ENCODE measurements at regions not wholly inside any gene's neighbourhood (a gene's known extent, or its start where the extent isn't known, plus 50 kb on each side); places are given as distances from the start of the nearest gene placed in this dataset.

GRCh38 chr1:201711811-201712210 lies 117.1 kb upstream of the IPO9 start:
- Histone ChIP-seq H3K4me3 (ENCODE audit: low read depth in 1 of 2, low read length in 2 of 2) (no peak overlapping the region), H3K27me3 (ENCODE audit: low read depth, low read length) (no peaks in the 10 kb centered on the region), H3K9me3 (ENCODE audit: control insufficient read depth in 1 of 2, low read length in 2 of 2) (no peaks in the 10 kb centered on the region), H3K36me3 (ENCODE audit: control insufficient read depth in 1 of 2, insufficient read depth in 2 of 2, low read length in 2 of 2) (peaks cover 0 to 9% of the 10 kb centered on the region in 2 donors), H3K4me1 (ENCODE audit: control insufficient read depth in 1 of 2, insufficient read depth in 2 of 2, low read length in 2 of 2) (peaks cover 30 to 74% of the 10 kb centered on the region in 2 donors), H3K27ac (ENCODE audit: low read length) (no peak overlapping the region)

DNA sequence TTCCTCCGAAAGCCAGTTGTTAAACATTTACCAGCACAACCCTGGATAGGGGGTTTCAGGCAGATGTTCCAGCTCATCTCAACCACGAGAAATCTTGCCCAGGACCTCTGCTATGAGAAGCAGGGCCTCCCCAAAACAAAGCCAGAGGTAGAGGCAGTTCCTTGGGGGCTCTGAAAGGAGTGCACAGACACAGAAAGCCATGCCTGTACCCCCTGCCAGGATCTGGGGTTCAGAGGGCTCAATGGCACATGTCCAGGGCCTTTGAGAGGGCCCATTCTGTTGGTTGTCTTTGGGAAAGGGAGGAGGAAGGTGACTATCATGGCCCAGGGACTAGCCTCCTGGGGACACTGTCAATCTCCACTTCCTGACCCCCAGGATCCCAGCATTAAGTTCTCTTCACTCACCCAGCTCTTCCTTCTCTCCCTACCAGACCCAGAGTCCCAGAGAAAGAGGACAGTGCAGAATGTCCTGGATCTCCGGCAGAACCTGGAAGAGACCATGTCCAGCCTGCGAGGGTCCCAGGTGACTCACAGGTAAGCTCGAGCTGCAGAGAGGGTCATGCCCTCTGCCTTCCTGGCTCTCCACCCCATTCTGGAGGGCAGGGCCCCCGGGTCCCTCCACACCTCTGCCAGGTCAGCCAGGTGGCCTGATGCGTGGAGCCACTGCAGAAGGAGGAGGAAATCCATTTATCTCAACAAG lies 116.4 kb upstream of the IPO9 start:
- no peaks in the 10 kb centered on the region for H3K9me3 ChIP-seq (ENCODE audit: control insufficient read depth in 1 of 2, low read length in 2 of 2)
- H3K4me1 ChIP-seq (ENCODE audit: control insufficient read depth in 1 of 2, insufficient read depth in 2 of 2, low read length in 2 of 2): peaks cover 29 to 76% of the 10 kb centered on the region in 2 donors
- H3K36me3 ChIP-seq (ENCODE audit: control insufficient read depth in 1 of 2, insufficient read depth in 2 of 2, low read length in 2 of 2): peaks cover 0 to 9% of the 10 kb centered on the region in 2 donors
- peak overlapping the region; percentile 93 for H3K27ac ChIP-seq (ENCODE audit: low read length)
- no peaks in the 10 kb centered on the region for H3K27me3 ChIP-seq (ENCODE audit: low read depth, low read length)
- H3K4me3 ChIP-seq (ENCODE audit: low read depth in 1 of 2, low read length in 2 of 2): no peak overlapping the region

GRCh38 chr1:201713086-201713810 lies 115.7 kb upstream of the IPO9 start:
- Histone ChIP-seq H3K36me3 (ENCODE audit: control insufficient read depth in 1 of 2, insufficient read depth in 2 of 2, low read length in 2 of 2) (peaks cover 0 to 9% of the 10 kb centered on the region in 2 donors), H3K4me3 (ENCODE audit: low read depth in 1 of 2, low read length in 2 of 2) (no peak overlapping the region), H3K9me3 (ENCODE audit: control insufficient read depth in 1 of 2, low read length in 2 of 2) (no peaks in the 10 kb centered on the region), H3K4me1 (ENCODE audit: control insufficient read depth in 1 of 2, insufficient read depth in 2 of 2, low read length in 2 of 2) (peaks cover 27 to 71% of the 10 kb centered on the region in 2 donors), H3K27me3 (ENCODE audit: low read depth, low read length) (no peaks in the 10 kb centered on the region), H3K27ac (ENCODE audit: low read length) (peak overlapping the region; percentile 93)

DNA sequence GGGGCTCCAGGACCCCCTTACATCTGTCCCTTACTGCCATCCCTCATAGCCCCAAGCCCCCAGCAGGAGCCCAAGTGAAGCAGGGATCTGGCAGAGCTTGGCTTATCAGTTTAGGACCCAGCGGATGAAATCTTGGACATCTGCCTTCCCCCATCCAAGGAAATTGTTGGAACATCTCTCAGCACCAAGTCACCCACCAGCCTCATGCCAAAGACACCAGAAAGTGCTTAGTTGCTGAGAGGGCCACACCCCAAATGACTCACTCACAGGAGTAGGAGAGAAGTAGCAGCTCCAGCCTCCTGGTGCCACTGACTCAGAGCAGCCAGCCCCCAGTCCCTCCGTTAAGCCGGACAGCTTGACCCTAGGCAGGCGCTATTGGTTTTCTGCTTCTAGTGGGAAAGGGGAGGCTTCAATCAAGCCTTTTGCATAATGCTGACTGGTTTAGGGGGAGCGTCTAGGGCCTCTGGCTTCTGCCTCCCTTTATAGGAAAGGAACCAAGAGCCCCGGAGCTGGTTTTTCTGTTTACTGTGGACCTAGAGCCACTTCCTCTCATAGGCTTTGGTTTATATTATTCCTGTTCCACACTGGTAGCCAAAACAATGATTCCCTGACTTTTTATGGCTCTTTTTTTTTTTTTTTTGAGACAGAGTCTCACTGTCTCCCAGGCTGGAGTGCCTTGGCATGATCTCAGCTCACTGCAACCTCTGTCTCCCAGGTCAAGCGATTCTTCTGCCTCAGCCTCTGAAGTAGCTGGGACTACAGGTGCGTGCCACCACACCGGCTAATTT lies 114.2 kb upstream of the IPO9 start:
- Histone ChIP-seq H3K36me3 (ENCODE audit: control insufficient read depth in 1 of 2, insufficient read depth in 2 of 2, low read length in 2 of 2) (peaks cover 0 to 16% of the 10 kb centered on the region in 2 donors), H3K4me1 (ENCODE audit: control insufficient read depth in 1 of 2, insufficient read depth in 2 of 2, low read length in 2 of 2) (peaks cover 27 to 77% of the 10 kb centered on the region in 2 donors), H3K4me3 (ENCODE audit: low read depth in 1 of 2, low read length in 2 of 2) (peak overlapping the region in 1 of 2 donors; percentile 29), H3K27me3 (ENCODE audit: low read depth, low read length) (no peaks in the 10 kb centered on the region), H3K9me3 (ENCODE audit: control insufficient read depth in 1 of 2, low read length in 2 of 2) (no peaks in the 10 kb centered on the region), H3K27ac (ENCODE audit: low read length) (peak overlapping the region; percentile 93)

DNA sequence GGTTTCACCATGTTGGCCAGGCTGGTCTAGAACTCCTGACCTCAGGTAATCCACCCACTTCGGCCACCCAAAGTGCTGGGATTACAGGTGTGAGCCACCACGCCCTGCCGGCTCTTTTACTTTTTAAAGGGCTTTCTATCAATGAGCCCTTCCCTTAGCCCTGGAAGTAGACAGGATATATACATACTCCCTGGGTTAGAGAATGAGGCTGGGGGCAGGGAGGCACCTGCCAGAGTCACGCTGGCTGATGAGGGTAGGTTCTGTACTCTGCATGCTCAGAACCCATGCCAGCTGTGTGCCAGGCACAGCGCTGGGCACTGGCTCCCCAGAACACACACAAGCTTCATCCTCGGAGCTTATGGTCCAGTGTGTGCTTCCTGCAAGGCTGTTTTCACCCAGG lies 113.6 kb upstream of the IPO9 start:
- H3K4me1 ChIP-seq (ENCODE audit: control insufficient read depth in 1 of 2, insufficient read depth in 2 of 2, low read length in 2 of 2): peaks cover 28 to 80% of the 10 kb centered on the region in 2 donors

GRCh38 chr1:201715801-201716741 lies 112.9 kb upstream of the IPO9 start:
- peaks cover 33 to 80% of the 10 kb centered on the region in 2 donors for H3K4me1 ChIP-seq (ENCODE audit: control insufficient read depth in 1 of 2, insufficient read depth in 2 of 2, low read length in 2 of 2)
- no peaks in the 10 kb centered on the region for H3K9me3 ChIP-seq (ENCODE audit: control insufficient read depth in 1 of 2, low read length in 2 of 2)
- H3K36me3 ChIP-seq (ENCODE audit: control insufficient read depth in 1 of 2, insufficient read depth in 2 of 2, low read length in 2 of 2): peaks cover 0 to 16% of the 10 kb centered on the region in 2 donors
- peak overlapping the region; percentile 93 for H3K27ac ChIP-seq (ENCODE audit: low read length)
- H3K4me3 ChIP-seq (ENCODE audit: low read depth in 1 of 2, low read length in 2 of 2): no peak overlapping the region
- no peaks in the 10 kb centered on the region for H3K27me3 ChIP-seq (ENCODE audit: low read depth, low read length)

More for the DNA sequence above, 113.6 kb upstream of the IPO9 start:
- peaks cover 0 to 16% of the 10 kb centered on the region in 2 donors for H3K36me3 ChIP-seq (ENCODE audit: control insufficient read depth in 1 of 2, insufficient read depth in 2 of 2, low read length in 2 of 2)
- H3K9me3 ChIP-seq (ENCODE audit: control insufficient read depth in 1 of 2, low read length in 2 of 2): no peaks in the 10 kb centered on the region
- no peaks in the 10 kb centered on the region for H3K27me3 ChIP-seq (ENCODE audit: low read depth, low read length)
- peak overlapping the region; percentile 93 for H3K27ac ChIP-seq (ENCODE audit: low read length)
- no peak overlapping the region for H3K4me3 ChIP-seq (ENCODE audit: low read depth in 1 of 2, low read length in 2 of 2)

DNA sequence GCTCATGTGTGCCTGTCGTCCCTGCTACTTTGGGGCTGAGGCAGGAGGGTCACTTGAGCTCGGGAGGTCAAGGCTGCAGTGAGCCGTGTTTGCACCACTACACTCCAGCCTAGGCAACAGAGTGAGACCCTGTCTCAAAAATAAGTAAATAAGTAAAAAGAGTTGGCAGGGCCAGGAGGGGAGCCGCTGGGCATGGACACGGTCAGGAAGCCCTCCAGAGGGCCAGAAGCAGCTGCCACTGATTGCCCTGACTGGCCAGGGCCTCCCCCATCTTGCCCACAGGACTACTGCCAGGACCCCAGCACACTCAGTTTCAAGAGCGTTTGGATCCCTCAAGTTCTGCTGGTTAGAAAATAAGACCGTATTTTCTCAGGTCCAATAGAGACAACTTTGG lies 112.2 kb upstream of the IPO9 start:
- peaks cover 0 to 16% of the 10 kb centered on the region in 2 donors for H3K36me3 ChIP-seq (ENCODE audit: control insufficient read depth in 1 of 2, insufficient read depth in 2 of 2, low read length in 2 of 2)
- H3K9me3 ChIP-seq (ENCODE audit: control insufficient read depth in 1 of 2, low read length in 2 of 2): no peaks in the 10 kb centered on the region
- H3K4me1 ChIP-seq (ENCODE audit: control insufficient read depth in 1 of 2, insufficient read depth in 2 of 2, low read length in 2 of 2): peaks cover 40 to 79% of the 10 kb centered on the region in 2 donors
- no peak overlapping the region for H3K27ac ChIP-seq (ENCODE audit: low read length)
- no peak overlapping the region for H3K4me3 ChIP-seq (ENCODE audit: low read depth in 1 of 2, low read length in 2 of 2)
- no peaks in the 10 kb centered on the region for H3K27me3 ChIP-seq (ENCODE audit: low read depth, low read length)

DNA sequence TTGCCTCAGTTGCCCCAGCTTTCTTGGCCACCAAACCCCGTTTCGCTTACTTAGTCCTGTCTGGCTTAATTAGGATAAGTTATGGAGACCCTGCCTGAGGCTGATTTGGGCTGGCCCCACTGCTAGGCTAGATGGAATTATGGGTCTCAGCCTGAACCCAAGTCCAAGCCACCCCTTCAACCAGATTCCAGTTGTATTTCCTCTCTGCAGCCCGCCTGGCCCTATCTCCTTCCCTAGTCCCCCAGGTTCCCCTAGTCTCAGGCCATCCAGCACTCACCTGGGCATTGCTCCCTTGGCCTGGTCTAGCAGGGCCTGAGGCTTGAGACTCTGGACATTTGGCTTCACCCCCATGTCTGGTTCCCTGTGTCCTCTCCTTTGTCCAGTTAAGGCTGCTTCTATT lies 111.7 kb upstream of the IPO9 start:
- Histone ChIP-seq H3K27ac (ENCODE audit: low read length) (no peak overlapping the region), H3K9me3 (ENCODE audit: control insufficient read depth in 1 of 2, low read length in 2 of 2) (no peaks in the 10 kb centered on the region), H3K4me1 (ENCODE audit: control insufficient read depth in 1 of 2, insufficient read depth in 2 of 2, low read length in 2 of 2) (peaks cover 40 to 74% of the 10 kb centered on the region in 2 donors), H3K27me3 (ENCODE audit: low read depth, low read length) (no peaks in the 10 kb centered on the region), H3K36me3 (ENCODE audit: control insufficient read depth in 1 of 2, insufficient read depth in 2 of 2, low read length in 2 of 2) (peaks cover 0 to 16% of the 10 kb centered on the region in 2 donors), H3K4me3 (ENCODE audit: low read depth in 1 of 2, low read length in 2 of 2) (no peak overlapping the region)

GRCh38 chr1:201718346-201719202 lies 110.4 kb upstream of the IPO9 start:
- Histone ChIP-seq H3K9me3 (ENCODE audit: control insufficient read depth in 1 of 2, low read length in 2 of 2) (no peaks in the 10 kb centered on the region), H3K36me3 (ENCODE audit: control insufficient read depth in 1 of 2, insufficient read depth in 2 of 2, low read length in 2 of 2) (peaks cover 0 to 16% of the 10 kb centered on the region in 2 donors), H3K27me3 (ENCODE audit: low read depth, low read length) (no peaks in the 10 kb centered on the region), H3K4me3 (ENCODE audit: low read depth in 1 of 2, low read length in 2 of 2) (no peak overlapping the region), H3K27ac (ENCODE audit: low read length) (no peak overlapping the region), H3K4me1 (ENCODE audit: control insufficient read depth in 1 of 2, insufficient read depth in 2 of 2, low read length in 2 of 2) (peaks cover 33 to 63% of the 10 kb centered on the region in 2 donors)
